Hematopoietic multipotent progenitor cell (in vitro differentiated cells): ENCODE measurements at regions not wholly inside any gene's neighbourhood (a gene's known extent, or its start where the extent isn't known, plus 50 kb on each side); places are given as distances from the start of the nearest gene placed in this dataset.

Experiments
- DNase-seq, 3 donors: peaks; one replicate each; pipeline ENCODE4 v3.0.0-alpha.2; 2011 to 2015; ENCODE audit warnings: low read depth in 2 of 3, low spot score in 2 of 3

GRCh38 chr3:72316501-72317279 lies 531.6 kb downstream of the SHQ1 start:
- DNase-seq: no peak

- no peak for DNase-seq
These were observed 528.4 kb upstream of the PROK2 start for GRCh38 chr3:72313308-72313707.

GRCh38 chr3:72312339-72312738 lies 527.4 kb upstream of the PROK2 start:
- no peak for DNase-seq

- DNase-seq: no peak
These were observed 526.5 kb upstream of the PROK2 start for GRCh38 chr3:72311425-72311824.

GRCh38 chr3:72310419-72311380 lies 525.8 kb upstream of the PROK2 start:
- DNase-seq: peak in 2 of 3 donors; percentile 91 to 97

- DNase-seq: no peak
These were observed 524.9 kb upstream of the PROK2 start for GRCh38 chr3:72309661-72310418.

GRCh38 chr3:72308641-72309040 lies 523.7 kb upstream of the PROK2 start:
- peak in 1 of 3 donors; percentile 42 for DNase-seq

GRCh38 chr3:72307438-72308115 lies 522.6 kb upstream of the PROK2 start:
- no peak for DNase-seq

- DNase-seq: peak in 2 of 3 donors; percentile 65 to 95
These were observed 521.9 kb upstream of the PROK2 start for GRCh38 chr3:72306800-72307341.

GRCh38 chr3:72303926-72304325 lies 519.0 kb upstream of the PROK2 start:
- no peak for DNase-seq

- no peak for DNase-seq
These were observed 516.8 kb upstream of the PROK2 start for GRCh38 chr3:72301779-72302178.

GRCh38 chr3:72300621-72301020 lies 515.7 kb upstream of the PROK2 start:
- no peak for DNase-seq

GRCh38 chr3:72299823-72300222 lies 514.9 kb upstream of the PROK2 start:
- DNase-seq: no peak

GRCh38 chr3:72299321-72299802 lies 514.4 kb upstream of the PROK2 start:
- DNase-seq: no peak

- no peak for DNase-seq
These were observed 513.5 kb upstream of the PROK2 start for GRCh38 chr3:72298201-72299152.

GRCh38 chr3:72297481-72297880 lies 512.5 kb upstream of the PROK2 start:
- DNase-seq: no peak

GRCh38 chr3:72296477-72297111 lies 511.6 kb upstream of the PROK2 start:
- no peak for DNase-seq

- DNase-seq: no peak
These were observed 511.1 kb upstream of the PROK2 start for GRCh38 chr3:72295962-72296450.
